IMR-90 (cell line): ENCODE measurements at regions not wholly inside any gene's neighbourhood (a gene's known extent, or its start where the extent isn't known, plus 50 kb on each side); places are given as distances from the start of the nearest gene placed in this dataset.

Experiments
- ATAC-seq: fragments of 200-7000 bp; cut with Tn5 transposase; 2 replicates; pipeline ENCODE4 v1.9.1; 2020; ENCODE audit warnings: low read depth, mild to moderate bottlenecking, moderate library complexity
- BruUV-seq: library from RNA; stranded (reverse); fragments of 400-500 nt; replicated peaks from 2 replicates; lab custom pipeline; 2021; lab: Mats Ljungman, UMichigan
- CTCF ChIA-PET: fragments of 300-600 bp; formaldehyde crosslinking; extraction: SDS; loops from one replicate; lab custom pipeline; 2021; ENCODE audit warnings: antibody characterized with exemption; lab: Yijun Ruan, JAX
- POLR2A ChIA-PET: fragments of 300-600 bp; sonication (Branson Sonifier 250); formaldehyde crosslinking; loops from one replicate; lab custom pipeline; 2022; ENCODE audit warnings: antibody characterized with exemption; ENCODE audit not compliant: unreplicated experiment; lab: Charles Lee
- DNase-seq: peaks from one replicate; pipeline ENCODE4 v3.0.0; 2013
- H2AFZ ChIP-seq: replicated peaks from 2 replicates; pipeline ENCODE3; 2013; ENCODE audit warnings: low read length, mild to moderate bottlenecking; ENCODE audit not compliant: poor library complexity
- H2AK5ac ChIP-seq: 2 replicates; pipeline ENCODE4 v1.6.1; 2013; ENCODE audit warnings: low read depth, low read length, inconsistent platforms
- H2AK9ac ChIP-seq: replicated peaks from 2 replicates; pipeline ENCODE3; 2013; ENCODE audit warnings: mild to moderate bottlenecking, low read depth, low read length, moderate library complexity; ENCODE audit not compliant: poor library complexity
- H2BK120ac ChIP-seq: 2 replicates; pipeline ENCODE4 v1.6.1; 2013; ENCODE audit warnings: low read depth, low read length, inconsistent platforms
- H2BK15ac ChIP-seq: 3 replicates; pipeline ENCODE4 v1.6.1; 2013; ENCODE audit warnings: low read depth, low read length, inconsistent platforms
- H2BK20ac ChIP-seq: 2 replicates; pipeline ENCODE4 v1.6.1; 2013; ENCODE audit warnings: low read depth, mild to moderate bottlenecking, inconsistent platforms, low read length, moderate library complexity
- H2BK5ac ChIP-seq: 2 replicates; pipeline ENCODE4 v1.6.1; 2013; ENCODE audit warnings: mild to moderate bottlenecking, low read depth, low read length, inconsistent platforms; ENCODE audit not compliant: poor library complexity, severe bottlenecking
- H3K14ac ChIP-seq: replicated peaks from 2 replicates; pipeline ENCODE4 v1.6.1; 2013; ENCODE audit warnings: low read depth, low read length, inconsistent platforms
- H3K18ac ChIP-seq: 2 replicates; pipeline ENCODE4 v1.6.1; 2013; ENCODE audit warnings: low read depth, low read length, control low read depth
- H3K23ac ChIP-seq: 2 replicates; pipeline ENCODE4 v1.6.1; 2013; ENCODE audit warnings: low read depth, low read length, inconsistent platforms
- H3K27ac ChIP-seq: 2 replicates; pipeline ENCODE4 v1.5.1; 2013; ENCODE audit warnings: mild to moderate bottlenecking, control low read depth, low read length; ENCODE audit not compliant: insufficient read depth
- H3K27me3 ChIP-seq: 2 replicates; pipeline ENCODE4 v1.6.1; 2013; ENCODE audit warnings: low read length; ENCODE audit not compliant: control insufficient read depth, insufficient read depth
- H3K36me3 ChIP-seq: 2 replicates; pipeline ENCODE4 v1.6.1; 2013; ENCODE audit warnings: low read length, mixed read lengths; ENCODE audit not compliant: control insufficient read depth, insufficient read depth
- H3K4ac ChIP-seq: 2 replicates; pipeline ENCODE4 v1.6.1; 2013; ENCODE audit warnings: low read depth, low read length, inconsistent platforms
- H3K4me1 ChIP-seq: 2 replicates; pipeline ENCODE4 v1.6.1; 2013; ENCODE audit warnings: low read length, mixed read lengths; ENCODE audit not compliant: control insufficient read depth, insufficient read depth
- H3K4me2 ChIP-seq: 2 replicates; pipeline ENCODE4 v1.6.1; 2013; ENCODE audit warnings: low read depth, mild to moderate bottlenecking, control low read depth, low read length, moderate library complexity
- H3K4me3 ChIP-seq: 2 replicates; pipeline ENCODE4 v1.5.1; 2013; ENCODE audit warnings: low read depth, mild to moderate bottlenecking, control low read depth, low read length, moderate library complexity; ENCODE audit not compliant: insufficient read depth
- H3K56ac ChIP-seq: 2 replicates; pipeline ENCODE4 v1.6.1; 2013; ENCODE audit warnings: low read length, inconsistent platforms; ENCODE audit not compliant: insufficient read depth; ENCODE audit errors: extremely low read depth
- H3K79me1 ChIP-seq, 2 experiments: 2 replicates each; pipeline ENCODE4 v1.6.1; 2013; ENCODE audit warnings: low read length in 2 of 2, inconsistent platforms in 1 of 2, low read depth in 1 of 2
- H3K9ac ChIP-seq: 2 replicates; pipeline ENCODE4 v1.6.1; 2013; ENCODE audit warnings: low read depth, low read length, control low read depth
- H3K9me1 ChIP-seq: 2 replicates; pipeline ENCODE4 v1.6.1; 2013; ENCODE audit warnings: low read length, inconsistent platforms; ENCODE audit not compliant: insufficient read depth
- H3K9me3 ChIP-seq: 2 replicates; pipeline ENCODE4 v1.6.1; 2013; ENCODE audit warnings: low read length; ENCODE audit not compliant: control insufficient read depth, insufficient read depth
- H4K20me1 ChIP-seq: 2 replicates; pipeline ENCODE4 v1.6.1; 2013; ENCODE audit warnings: low read length, inconsistent platforms; ENCODE audit not compliant: insufficient read depth
- H4K5ac ChIP-seq: 2 replicates; pipeline ENCODE4 v1.6.1; 2013; ENCODE audit warnings: mild to moderate bottlenecking, low read depth, low read length, control low read depth
- H4K8ac ChIP-seq, 2 experiments: 2 replicates each; pipeline ENCODE4 v1.6.1; 2013; ENCODE audit warnings: low read depth in 2 of 2, low read length in 2 of 2, control low read depth in 1 of 2, inconsistent platforms in 1 of 2
- H4K91ac ChIP-seq: 2 replicates; pipeline ENCODE4 v1.6.1; 2013; ENCODE audit warnings: low read depth, low read length, inconsistent platforms; ENCODE audit not compliant: insufficient read depth
- BHLHE40 ChIP-seq: fragments of 150-350 bp; IDR thresholded peaks from 2 replicates; pipeline ENCODE4 v1.6.1; 2016; ENCODE audit warnings: mild to moderate bottlenecking, low read depth, low read length
- CEBPB ChIP-seq: IDR thresholded peaks from 2 replicates; pipeline ENCODE4 v1.6.1; 2012; ENCODE audit warnings: low read depth, low read length, improper control_type of control experiment
- CHD1 ChIP-seq: IDR thresholded peaks from 2 replicates; pipeline ENCODE4 v1.6.1; 2012; ENCODE audit warnings: low read depth, low read length, improper control_type of control experiment
- ELK1 ChIP-seq: fragments of 150-350 bp; IDR thresholded peaks from 2 replicates; pipeline ENCODE4 v1.6.1; 2016; ENCODE audit warnings: low read depth, mild to moderate bottlenecking, low read length, moderate library complexity, borderline replicate concordance
- FOS ChIP-seq: fragments of 150-350 bp; IDR thresholded peaks from 2 replicates; pipeline ENCODE4 v1.6.1; 2016; ENCODE audit warnings: low read depth, low read length
- MXI1 ChIP-seq: IDR thresholded peaks from 2 replicates; pipeline ENCODE4 v1.6.1; 2012; ENCODE audit warnings: low read depth, mild to moderate bottlenecking, low read length, moderate library complexity, borderline replicate concordance
- RAD21 ChIP-seq: IDR thresholded peaks from 2 replicates; pipeline ENCODE4 v1.6.1; 2012; ENCODE audit warnings: low read length, improper control_type of control experiment
- RCOR1 ChIP-seq: IDR thresholded peaks from 2 replicates; pipeline ENCODE4 v1.6.1; 2012; ENCODE audit warnings: mild to moderate bottlenecking, low read length, improper control_type of control experiment; ENCODE audit not compliant: insufficient replicate concordance
- RFX5 ChIP-seq: IDR thresholded peaks from 2 replicates; pipeline ENCODE4 v1.8.0; 2012; ENCODE audit warnings: low read depth, mild to moderate bottlenecking, low read length, moderate library complexity
- SMC3 ChIP-seq: fragments of 150-350 bp; IDR thresholded peaks from 2 replicates; pipeline ENCODE4 v1.6.1; 2016; ENCODE audit warnings: low read depth, mild to moderate bottlenecking, antibody characterized with exemption, low read length, moderate library complexity
- WGBS, 2 experiments: methylation state at CpG; one replicate each; pipeline versions ENCODE4 v1.1.5 to v1.1.7; 2013; ENCODE audit warnings: missing lambda C conversion rate in 2 of 2; ENCODE audit not compliant: insufficient read length in 1 of 2; ENCODE audit errors: extremely low coverage in 2 of 2; 5-methylcytosine and 5-hydroxymethylcytosine counted together
- dilution Hi-C: fragments of 300-500 bp; cut with HindIII; formaldehyde crosslinking; loops from one replicate; pipeline ENCODE4 v1.14.3; 2018; ENCODE audit warnings: low sequenced_read_pairs; ENCODE audit not compliant: unreplicated experiment
- in situ Hi-C: fragments of 300-500 bp; cut with MboI; formaldehyde crosslinking; loops from 3 replicates; pipeline ENCODE4 v1.14.3; 2019; ENCODE audit warnings: low sequenced_read_pairs, inconsistent platforms, mixed read lengths
- intact Hi-C: fragments of 100-400 bp; cut with micrococcal nuclease; formaldehyde crosslinking; loops from 2 replicates; pipeline ENCODE4 v1.10.0; 2022
- TF ChIP-seq, protein P1 (sequence below): fragments of 150-350 bp; IDR thresholded peaks from 2 replicates; pipeline ENCODE4 v1.6.1; 2017; ENCODE audit warnings: mild to moderate bottlenecking, antibody characterized with exemption, low read length, low read depth
- TF ChIP-seq, protein P2 (sequence below): conservative IDR thresholded peaks from 2 replicates; pipeline ENCODE4 v1.5.1; 2012; ENCODE audit warnings: mild to moderate bottlenecking, low read depth, low read length, improper control_type of control experiment

GRCh38 chr2:195322324-195322723 lies 334.7 kb upstream of the SLC39A10 start:
- H4K20me1 ChIP-seq: no peaks in the 10 kb centered on the region
- 0 out of 4 replicates have a peak overlapping the region, but pooled peaks of 1 of the 2 experiments have one; percentile 9 for H4K8ac ChIP-seq
- H3K14ac ChIP-seq: peak overlapping the region; percentile 70; the same call in 1 of the 2 replicates
- 0 out of 2 replicates have a peak, but pooled peaks cover 2% of the 10 kb centered on the region for H3K9me1 ChIP-seq
- no peak overlapping the region for H4K5ac ChIP-seq
- no peak overlapping the region for H4K91ac ChIP-seq
- peak overlapping the region; percentile 60; the same call in 1 of the 3 replicates for H2BK15ac ChIP-seq
- TF ChIP-seq, protein P1, sequence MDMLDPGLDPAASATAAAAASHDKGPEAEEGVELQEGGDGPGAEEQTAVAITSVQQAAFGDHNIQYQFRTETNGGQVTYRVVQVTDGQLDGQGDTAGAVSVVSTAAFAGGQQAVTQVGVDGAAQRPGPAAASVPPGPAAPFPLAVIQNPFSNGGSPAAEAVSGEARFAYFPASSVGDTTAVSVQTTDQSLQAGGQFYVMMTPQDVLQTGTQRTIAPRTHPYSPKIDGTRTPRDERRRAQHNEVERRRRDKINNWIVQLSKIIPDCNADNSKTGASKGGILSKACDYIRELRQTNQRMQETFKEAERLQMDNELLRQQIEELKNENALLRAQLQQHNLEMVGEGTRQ: no peak
- TF ChIP-seq, protein P2, sequence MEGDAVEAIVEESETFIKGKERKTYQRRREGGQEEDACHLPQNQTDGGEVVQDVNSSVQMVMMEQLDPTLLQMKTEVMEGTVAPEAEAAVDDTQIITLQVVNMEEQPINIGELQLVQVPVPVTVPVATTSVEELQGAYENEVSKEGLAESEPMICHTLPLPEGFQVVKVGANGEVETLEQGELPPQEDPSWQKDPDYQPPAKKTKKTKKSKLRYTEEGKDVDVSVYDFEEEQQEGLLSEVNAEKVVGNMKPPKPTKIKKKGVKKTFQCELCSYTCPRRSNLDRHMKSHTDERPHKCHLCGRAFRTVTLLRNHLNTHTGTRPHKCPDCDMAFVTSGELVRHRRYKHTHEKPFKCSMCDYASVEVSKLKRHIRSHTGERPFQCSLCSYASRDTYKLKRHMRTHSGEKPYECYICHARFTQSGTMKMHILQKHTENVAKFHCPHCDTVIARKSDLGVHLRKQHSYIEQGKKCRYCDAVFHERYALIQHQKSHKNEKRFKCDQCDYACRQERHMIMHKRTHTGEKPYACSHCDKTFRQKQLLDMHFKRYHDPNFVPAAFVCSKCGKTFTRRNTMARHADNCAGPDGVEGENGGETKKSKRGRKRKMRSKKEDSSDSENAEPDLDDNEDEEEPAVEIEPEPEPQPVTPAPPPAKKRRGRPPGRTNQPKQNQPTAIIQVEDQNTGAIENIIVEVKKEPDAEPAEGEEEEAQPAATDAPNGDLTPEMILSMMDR: no peak
- TF ChIP-seq CEBPB (no peak), SMC3 (no peak), MXI1 (no peak), RCOR1 (no peak), RFX5 (no peak), ELK1 (no peak), FOS (no peak), BHLHE40 (no peak), RAD21 (no peak), CHD1 (no peak)
- H3K4ac ChIP-seq: peak overlapping the region; percentile 65; the same call in 1 of the 2 replicates
- DNase-seq: no peak
- no peak for ATAC-seq
- H2BK20ac ChIP-seq: peak overlapping the region; percentile 88
- H2AK5ac ChIP-seq: peak overlapping the region; percentile 63
- peak overlapping the region; percentile 64 for H2AFZ ChIP-seq
- H2BK5ac ChIP-seq: no peak overlapping the region
- no peak overlapping the region; the same call in 1 of the 2 replicates for H3K23ac ChIP-seq
- H2AK9ac ChIP-seq: peak overlapping the region; percentile 9
- no CpG with 5 or more reads among the region's 4 CpGs for WGBS, 2 experiments
- H3K4me2 ChIP-seq: no peak overlapping the region
- H2BK120ac ChIP-seq: peak overlapping the region; percentile 49
- peaks cover 4% of the 10 kb centered on the region for H3K4me1 ChIP-seq
- no peak overlapping the region for H3K56ac ChIP-seq
- in situ Hi-C loops (loop anchor here (25.0 kb wide), 1 partner anchor 340 kb away; the partner anchor contains the start of gene SLC39A10), intact Hi-C loops (loop anchor here (10.0 kb wide), 1 partner anchor 152 kb away; no protein-coding TSS in a partner anchor), dilution Hi-C loops (no loop called here)
- ChIA-PET POLR2A (no interaction called here), CTCF (no interaction called here)
- no peak overlapping the region for H3K27ac ChIP-seq
- no peaks in the 10 kb centered on the region for H3K27me3 ChIP-seq
- H3K9ac ChIP-seq: no peak overlapping the region
- no peak overlapping the region for H3K4me3 ChIP-seq
- BruUV-seq: no TSS peak
- no peaks in the 10 kb centered on the region for H3K79me1 ChIP-seq
- no peaks in the 10 kb centered on the region for H3K36me3 ChIP-seq
- H3K18ac ChIP-seq: peak overlapping the region; percentile 49; the same call in 1 of the 2 replicates
- H3K9me3 ChIP-seq: no peaks in the 10 kb centered on the region
